Activated naive CD4-positive, alpha-beta T cell treated with anti-CD3 and anti-CD28 coated beads for 36 hours (primary cell): ENCODE measurements at regions not wholly inside any gene's neighbourhood (a gene's known extent, or its start where the extent isn't known, plus 50 kb on each side); places are given as distances from the start of the nearest gene placed in this dataset.

ENCODE experiments used
- CTCF ChIA-PET: fragments of 350-600 bp; sonication (Branson Sonifier 250); formaldehyde crosslinking; loops from one replicate; lab custom pipeline; 2021; ENCODE audit warnings: antibody characterized with exemption; lab: Charles Lee
- DNase-seq: peaks from one replicate; pipeline ENCODE4 v3.0.0-alpha.2; 2020
- H3K27ac Mint-ChIP-seq: one replicate; pipeline ENCODE4 v1.8.0; 2021; ENCODE audit warnings: mild to moderate bottlenecking, mixed read lengths
- H3K27me3 Mint-ChIP-seq: one replicate; pipeline ENCODE4 v1.8.0; 2021; ENCODE audit warnings: low read depth, mixed read lengths
- H3K36me3 Mint-ChIP-seq: one replicate; pipeline ENCODE4 v1.8.0; 2021; ENCODE audit warnings: low read depth, mixed read lengths
- H3K4me1 Mint-ChIP-seq: one replicate; pipeline ENCODE4 v1.8.0; 2021; ENCODE audit warnings: low read depth, mixed read lengths
- H3K4me3 Mint-ChIP-seq: one replicate; pipeline ENCODE4 v1.8.0; 2021; ENCODE audit warnings: mild to moderate bottlenecking, moderate library complexity, mixed read lengths
- H3K9me3 Mint-ChIP-seq: one replicate; pipeline ENCODE4 v1.8.0; 2021; ENCODE audit warnings: mixed read lengths
- intact Hi-C: fragments of 100-400 bp; cut with micrococcal nuclease; formaldehyde crosslinking; loops from one replicate; pipeline ENCODE4 v1.15.1; 2023

DNA sequence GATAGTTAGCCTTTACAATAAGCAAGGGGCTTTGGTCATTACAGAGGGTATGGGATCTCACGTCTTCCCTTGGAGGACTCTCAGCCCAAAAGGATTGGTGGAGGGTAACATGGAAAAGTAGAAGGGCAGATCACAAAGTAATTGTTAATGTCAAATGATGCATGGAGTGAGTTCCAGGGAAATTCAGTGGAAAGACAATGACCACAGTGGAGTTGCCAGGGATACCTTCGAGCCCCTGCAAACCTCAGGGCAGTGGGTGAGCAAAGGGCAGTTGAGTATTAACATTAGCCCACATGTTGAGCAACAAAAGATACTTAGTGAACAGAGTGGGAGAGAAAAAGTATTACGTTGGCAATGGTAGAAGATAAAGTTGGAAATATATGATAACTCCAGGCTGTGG lies 593.4 kb upstream of the NR2F2 start:
- no peak overlapping the region for H3K27ac Mint-ChIP-seq
- no peaks in the 10 kb centered on the region for H3K27me3 Mint-ChIP-seq
- H3K9me3 Mint-ChIP-seq = peaks cover 4% of the 10 kb centered on the region
- H3K4me3 Mint-ChIP-seq = no peak overlapping the region
- no peak for DNase-seq
- H3K4me1 Mint-ChIP-seq = peaks cover 42% of the 10 kb centered on the region
- CTCF ChIA-PET = no interaction called here
- peaks cover 7% of the 10 kb centered on the region for H3K36me3 Mint-ChIP-seq
- intact Hi-C loops = loop anchor here (5.0 to 10.0 kb wide), 2 partner anchors 115 to 292 kb away; no protein-coding TSS in a partner anchor

DNA sequence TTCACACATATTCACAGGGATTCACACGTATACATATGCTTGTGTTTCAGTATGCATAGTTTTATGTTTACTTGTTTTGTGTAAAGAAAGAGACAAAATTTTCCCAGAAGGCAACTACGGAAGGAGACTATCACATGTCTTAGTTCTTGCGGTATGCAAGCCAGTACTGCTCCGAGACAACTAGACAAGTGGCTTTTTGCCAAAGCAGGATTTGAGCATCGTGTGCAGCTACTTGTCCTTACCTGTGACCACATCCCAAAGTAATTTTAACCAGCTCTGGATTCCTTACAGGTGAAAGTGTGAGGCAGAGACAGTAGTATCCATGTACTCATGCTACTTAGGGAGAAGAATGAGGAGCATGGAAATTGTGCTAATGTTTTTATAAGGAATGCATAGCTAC lies 591.4 kb upstream of the NR2F2 start:
- intact Hi-C loops = loop anchor here (5.0 to 10.0 kb wide), 2 partner anchors 117 to 294 kb away; no protein-coding TSS in a partner anchor
- Mint-ChIP-seq H3K27me3 (no peaks in the 10 kb centered on the region), H3K27ac (no peak overlapping the region), H3K9me3 (peaks cover 6% of the 10 kb centered on the region), H3K36me3 (peaks cover 7% of the 10 kb centered on the region), H3K4me1 (peaks cover 37% of the 10 kb centered on the region), H3K4me3 (no peak overlapping the region)
- no peak for DNase-seq
- CTCF ChIA-PET = no interaction called here

DNA sequence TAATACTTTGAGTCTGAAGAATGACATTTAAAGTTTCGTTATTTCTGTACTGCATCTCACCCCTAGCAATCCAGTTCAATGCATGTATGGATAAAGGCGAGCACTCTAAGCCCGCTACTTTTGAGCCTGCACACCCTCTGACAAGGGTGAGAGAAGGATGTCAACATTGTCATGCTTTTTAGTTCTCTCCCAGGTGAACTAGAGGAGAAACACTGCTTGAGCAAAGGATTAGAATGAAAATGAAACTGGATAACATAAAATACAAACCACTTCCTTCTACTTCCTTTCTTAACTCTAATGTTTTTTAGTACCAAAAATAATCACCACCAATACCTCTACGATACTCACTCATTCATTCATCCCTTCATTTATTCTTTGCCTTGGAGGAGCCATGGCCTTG lies 588.7 kb upstream of the NR2F2 start:
- no peak overlapping the region for H3K4me3 Mint-ChIP-seq
- H3K9me3 Mint-ChIP-seq = peaks cover 2% of the 10 kb centered on the region
- H3K4me1 Mint-ChIP-seq = peaks cover 16% of the 10 kb centered on the region
- no peak overlapping the region for H3K27ac Mint-ChIP-seq
- H3K36me3 Mint-ChIP-seq = no peaks in the 10 kb centered on the region
- no peaks in the 10 kb centered on the region for H3K27me3 Mint-ChIP-seq
- intact Hi-C loops = no loop called here
- DNase-seq = no peak
- CTCF ChIA-PET = no interaction called here

DNA sequence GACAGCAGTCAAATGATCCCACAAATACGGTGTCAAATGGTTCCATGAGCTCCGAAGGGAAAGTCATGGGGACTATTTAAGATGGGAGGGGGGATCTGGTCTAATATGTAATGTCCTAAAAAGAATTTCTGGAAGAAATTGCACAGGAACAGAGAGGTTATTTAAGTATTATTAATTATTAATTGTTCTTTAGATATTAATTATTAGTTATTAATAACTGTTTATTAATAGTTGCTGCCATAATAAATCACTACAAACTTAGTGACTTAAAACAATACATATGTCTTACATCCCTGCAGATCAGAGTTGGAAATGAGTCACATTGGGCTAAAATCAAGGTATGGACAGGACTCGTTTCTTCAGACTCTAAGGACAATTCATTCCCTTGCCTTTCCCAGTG lies 588.2 kb upstream of the NR2F2 start:
- CTCF ChIA-PET = no interaction called here

DNA sequence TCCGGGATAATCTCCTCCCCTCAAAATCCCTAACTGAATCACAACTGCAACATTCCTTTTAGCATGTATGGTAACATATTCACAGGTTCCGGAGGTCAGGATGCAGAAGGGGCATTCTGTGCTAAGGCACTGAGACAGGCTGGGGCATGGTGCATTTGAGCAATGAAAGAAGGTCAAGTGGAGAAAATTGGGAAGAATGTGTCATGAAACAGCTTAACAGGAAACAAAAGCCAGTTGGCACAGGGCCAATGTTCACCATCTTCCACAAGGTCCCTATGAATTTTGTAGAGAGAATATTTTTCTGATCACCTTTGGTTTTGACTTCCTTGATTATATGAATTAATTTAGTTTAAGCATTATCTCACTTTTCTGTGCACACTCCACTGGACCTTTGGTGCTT lies 587.7 kb upstream of the NR2F2 start:
- CTCF ChIA-PET = no interaction called here
- no peak overlapping the region for H3K4me3 Mint-ChIP-seq
- no peaks in the 10 kb centered on the region for H3K36me3 Mint-ChIP-seq
- no peak for DNase-seq
- no peaks in the 10 kb centered on the region for H3K27me3 Mint-ChIP-seq
- peaks cover 2% of the 10 kb centered on the region for H3K9me3 Mint-ChIP-seq
- intact Hi-C loops = no loop called here
- no peak overlapping the region for H3K27ac Mint-ChIP-seq
- peaks cover 16% of the 10 kb centered on the region for H3K4me1 Mint-ChIP-seq

More for the DNA sequence above, 588.2 kb upstream of the NR2F2 start:
- intact Hi-C loops = no loop called here
- Mint-ChIP-seq H3K4me1 (peaks cover 16% of the 10 kb centered on the region), H3K27ac (no peak overlapping the region), H3K4me3 (no peak overlapping the region), H3K27me3 (no peaks in the 10 kb centered on the region), H3K36me3 (no peaks in the 10 kb centered on the region), H3K9me3 (peaks cover 2% of the 10 kb centered on the region)
- no peak for DNase-seq

DNA sequence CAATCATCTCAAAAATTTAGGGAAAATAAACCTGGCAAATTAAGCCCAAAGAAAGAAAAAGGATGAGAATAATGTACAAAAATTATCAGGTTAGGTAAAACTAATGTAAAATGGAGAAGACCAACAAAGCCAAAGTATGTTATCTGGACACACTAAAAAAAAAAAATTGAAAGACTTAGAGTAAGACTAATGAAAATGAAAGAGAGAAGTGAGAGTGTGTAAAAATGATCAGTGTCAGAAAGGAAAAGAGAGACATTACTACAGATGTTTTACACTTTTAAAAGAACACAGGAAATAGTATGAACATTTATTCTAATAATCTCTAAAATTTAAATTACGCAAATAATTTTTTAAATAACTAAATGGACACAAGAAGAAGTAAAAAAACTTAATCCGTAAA lies 573.3 kb upstream of the NR2F2 start:
- Mint-ChIP-seq H3K36me3 (no peaks in the 10 kb centered on the region), H3K27ac (no peak overlapping the region), H3K4me1 (no peaks in the 10 kb centered on the region), H3K9me3 (no peaks in the 10 kb centered on the region), H3K27me3 (peaks cover 2% of the 10 kb centered on the region), H3K4me3 (no peak overlapping the region)
- DNase-seq = no peak
- CTCF ChIA-PET = interaction anchor here (0.6 kb wide), 1 partner anchor 17 kb away, joined by 3 read pairs; no protein-coding TSS in a partner anchor
- intact Hi-C loops = no loop called here

DNA sequence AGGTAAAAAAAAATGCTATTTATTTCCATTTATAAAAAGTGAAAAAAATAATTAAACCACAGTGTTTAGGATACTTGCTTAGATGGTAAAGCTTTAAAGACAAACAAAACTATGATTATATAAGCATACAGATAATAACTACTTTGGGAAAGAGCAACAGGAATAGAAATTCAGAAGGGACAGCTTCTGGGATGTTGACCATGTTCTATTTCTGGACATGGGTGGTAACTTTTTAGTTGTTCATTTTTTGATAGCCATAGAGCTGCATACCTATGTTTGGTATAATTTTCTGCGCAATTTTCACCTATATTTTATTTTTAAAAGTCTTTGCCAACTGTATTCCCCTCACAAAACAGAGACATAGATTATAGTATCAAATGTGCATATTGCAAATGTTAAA lies 572.0 kb upstream of the NR2F2 start:
- Mint-ChIP-seq H3K4me3 (no peak overlapping the region), H3K27me3 (peaks cover 2% of the 10 kb centered on the region), H3K9me3 (no peaks in the 10 kb centered on the region), H3K4me1 (no peaks in the 10 kb centered on the region), H3K36me3 (no peaks in the 10 kb centered on the region), H3K27ac (no peak overlapping the region)
- intact Hi-C loops = no loop called here
- no peak for DNase-seq
- CTCF ChIA-PET = no interaction called here

DNA sequence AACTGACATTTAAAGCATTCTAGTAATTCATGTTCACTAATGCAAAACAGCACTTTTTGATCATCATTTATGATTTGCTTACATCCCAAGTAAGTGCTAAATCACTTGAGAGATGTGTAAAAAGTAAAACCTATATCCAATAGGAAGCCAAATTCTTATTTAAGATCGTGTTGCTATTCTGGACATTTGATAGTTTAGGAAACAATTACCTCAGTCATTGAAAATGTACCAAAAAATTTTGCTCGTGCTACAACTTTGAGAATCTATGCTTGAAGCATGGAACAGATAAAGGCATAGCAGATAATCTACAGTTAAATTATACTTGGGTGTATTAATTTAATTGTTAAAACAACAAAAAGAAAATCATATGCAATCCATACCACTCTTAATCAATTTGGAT lies 571.6 kb upstream of the NR2F2 start:
- CTCF ChIA-PET = no interaction called here
- Mint-ChIP-seq H3K4me1 (no peaks in the 10 kb centered on the region), H3K9me3 (no peaks in the 10 kb centered on the region), H3K27ac (no peak overlapping the region), H3K4me3 (no peak overlapping the region), H3K27me3 (no peaks in the 10 kb centered on the region), H3K36me3 (no peaks in the 10 kb centered on the region)
- DNase-seq = no peak
- intact Hi-C loops = no loop called here

DNA sequence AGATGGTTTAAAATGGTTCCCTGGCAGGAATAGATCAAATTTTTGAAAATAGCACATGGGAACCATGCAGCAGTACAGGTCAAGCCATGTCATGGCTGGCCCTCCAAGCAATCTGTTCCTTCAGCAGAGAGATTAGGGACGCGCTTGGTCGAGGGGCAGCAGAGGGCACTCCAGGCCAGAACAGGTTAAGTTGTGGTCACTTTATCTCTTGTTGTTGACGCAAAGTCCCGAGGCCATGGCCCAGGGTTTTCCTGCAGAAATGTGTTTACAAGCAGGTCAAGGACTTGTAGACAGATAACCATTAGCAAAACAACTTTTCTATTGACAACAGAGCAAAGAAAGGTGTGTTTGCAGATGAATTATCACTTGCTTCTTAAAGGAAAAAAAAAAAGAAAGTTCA lies 570.0 kb upstream of the NR2F2 start:
- no peak overlapping the region for H3K4me3 Mint-ChIP-seq
- CTCF ChIA-PET = no interaction called here
- no peaks in the 10 kb centered on the region for H3K27me3 Mint-ChIP-seq
- no peaks in the 10 kb centered on the region for H3K9me3 Mint-ChIP-seq
- intact Hi-C loops = no loop called here
- no peak for DNase-seq
- H3K36me3 Mint-ChIP-seq = no peaks in the 10 kb centered on the region
- H3K27ac Mint-ChIP-seq = no peak overlapping the region
- no peaks in the 10 kb centered on the region for H3K4me1 Mint-ChIP-seq

DNA sequence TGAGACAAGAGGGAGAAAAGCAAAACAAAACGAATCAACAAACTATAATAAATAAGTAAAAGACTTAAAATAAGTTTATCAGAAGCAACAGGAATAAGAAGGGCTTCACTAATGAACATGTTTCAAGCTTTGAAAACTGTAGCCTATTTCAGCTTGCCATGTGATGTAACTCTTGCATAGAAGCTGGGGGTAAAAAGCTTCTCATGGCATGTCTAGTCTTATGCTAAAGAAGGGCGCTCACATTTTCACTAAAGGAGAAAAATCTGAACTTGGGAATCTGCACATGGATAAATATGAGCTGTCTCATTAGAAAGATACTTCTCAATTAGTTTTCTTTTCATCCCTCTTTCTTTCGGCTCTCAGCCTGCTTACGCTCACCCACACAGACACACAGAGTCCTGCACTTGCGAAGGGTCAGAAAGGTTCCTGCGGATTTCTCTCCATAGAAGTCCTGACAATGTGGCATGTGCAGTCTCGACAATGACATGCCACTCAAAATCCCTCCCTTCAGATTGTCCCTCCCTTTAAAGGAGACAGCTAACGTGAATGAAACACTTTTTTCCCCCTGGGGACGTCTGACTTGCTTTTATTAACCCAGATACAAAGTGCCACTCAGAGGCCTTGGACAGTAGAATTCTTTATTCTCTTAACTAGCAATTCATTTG lies 568.9 kb upstream of the NR2F2 start:
- no peaks in the 10 kb centered on the region for H3K9me3 Mint-ChIP-seq
- no peak for DNase-seq
- CTCF ChIA-PET = no interaction called here
- H3K36me3 Mint-ChIP-seq = no peaks in the 10 kb centered on the region
- intact Hi-C loops = no loop called here
- no peaks in the 10 kb centered on the region for H3K4me1 Mint-ChIP-seq
- H3K27me3 Mint-ChIP-seq = no peaks in the 10 kb centered on the region
- no peak overlapping the region for H3K27ac Mint-ChIP-seq
- H3K4me3 Mint-ChIP-seq = no peak overlapping the region

DNA sequence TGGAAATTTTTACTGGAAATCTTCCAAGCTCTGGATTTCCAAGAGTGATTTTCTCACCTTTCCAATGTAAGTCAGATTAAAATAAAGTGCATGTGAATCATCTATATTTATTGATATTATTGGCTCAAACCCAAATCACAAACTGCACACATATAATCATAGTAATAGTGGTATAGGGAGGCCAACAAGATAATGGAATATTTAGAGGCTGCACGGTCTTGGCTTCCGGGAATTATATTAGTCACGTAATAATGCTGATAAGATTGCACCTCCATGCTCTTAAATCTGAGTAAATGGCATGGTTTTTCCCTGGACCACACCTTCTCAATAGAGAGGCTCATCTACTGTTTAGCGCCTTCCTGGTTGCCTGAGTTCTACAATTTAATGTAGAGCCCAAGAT lies 567.1 kb upstream of the NR2F2 start:
- CTCF ChIA-PET = interaction anchor here (0.7 kb wide), 1 partner anchor 65 kb away, joined by 3 read pairs; no protein-coding TSS in a partner anchor
- Mint-ChIP-seq H3K9me3 (no peaks in the 10 kb centered on the region), H3K27ac (no peak overlapping the region), H3K36me3 (no peaks in the 10 kb centered on the region), H3K27me3 (no peaks in the 10 kb centered on the region), H3K4me3 (no peak overlapping the region), H3K4me1 (no peaks in the 10 kb centered on the region)
- no peak for DNase-seq
- intact Hi-C loops = no loop called here

DNA sequence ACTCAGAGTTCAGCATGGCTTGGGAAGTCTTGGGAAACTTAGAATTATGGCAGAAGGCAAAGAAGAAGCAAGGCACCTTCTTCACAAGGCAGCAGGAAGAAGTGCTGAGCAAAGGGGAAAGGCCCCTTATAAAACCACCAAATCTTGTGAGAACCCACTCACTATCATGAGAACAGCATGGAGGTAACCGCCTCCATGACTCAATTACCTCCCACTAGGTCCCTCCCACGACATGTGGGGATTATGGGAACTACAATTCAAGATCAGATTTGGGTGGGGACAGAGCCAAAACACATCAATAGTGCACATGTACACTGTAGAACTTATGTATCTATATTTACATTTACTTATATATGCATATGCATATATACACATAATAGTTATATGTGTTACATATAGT lies 565.3 kb upstream of the NR2F2 start:
- CTCF ChIA-PET = no interaction called here
- Mint-ChIP-seq H3K36me3 (no peaks in the 10 kb centered on the region), H3K27me3 (no peaks in the 10 kb centered on the region), H3K4me3 (no peak overlapping the region), H3K9me3 (no peaks in the 10 kb centered on the region), H3K27ac (no peak overlapping the region), H3K4me1 (no peaks in the 10 kb centered on the region)
- intact Hi-C loops = no loop called here
- DNase-seq = no peak

DNA sequence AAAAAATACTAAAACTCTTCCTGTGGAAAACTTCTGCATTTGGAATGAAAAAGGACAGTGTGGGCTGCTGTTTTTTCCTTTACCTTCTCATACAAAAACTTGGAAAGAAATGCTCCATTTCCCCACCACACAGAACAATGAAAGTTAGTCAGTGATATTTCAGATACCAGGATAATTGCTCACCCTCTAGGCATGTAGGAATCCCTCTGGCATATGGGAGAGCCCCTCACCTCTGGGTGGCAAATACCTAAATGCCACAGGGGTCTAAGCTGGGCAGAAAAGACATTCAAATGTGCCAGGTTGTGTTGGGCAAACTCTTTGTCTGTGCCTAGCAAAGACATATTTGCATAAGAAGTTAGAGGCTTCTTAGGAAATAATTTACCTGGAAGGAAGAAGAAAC lies 560.3 kb upstream of the NR2F2 start:
- CTCF ChIA-PET = no interaction called here
- intact Hi-C loops = no loop called here
- H3K9me3 Mint-ChIP-seq = no peaks in the 10 kb centered on the region

More for the DNA sequence above, 560.3 kb upstream of the NR2F2 start:
- Mint-ChIP-seq H3K4me1 (no peaks in the 10 kb centered on the region), H3K27ac (no peak overlapping the region), H3K36me3 (no peaks in the 10 kb centered on the region), H3K27me3 (no peaks in the 10 kb centered on the region), H3K4me3 (no peak overlapping the region)
- no peak for DNase-seq
